Suppressor macrophage treated with lipopolysaccharide for 4 hours (primary cell): ENCODE measurements at regions not wholly inside any gene's neighbourhood (a gene's known extent, or its start where the extent isn't known, plus 50 kb on each side); places are given as distances from the start of the nearest gene placed in this dataset.

Experiments used
- DNase-seq: peaks from one replicate; pipeline ENCODE4 v3.0.0-alpha.2; 2020

DNA sequence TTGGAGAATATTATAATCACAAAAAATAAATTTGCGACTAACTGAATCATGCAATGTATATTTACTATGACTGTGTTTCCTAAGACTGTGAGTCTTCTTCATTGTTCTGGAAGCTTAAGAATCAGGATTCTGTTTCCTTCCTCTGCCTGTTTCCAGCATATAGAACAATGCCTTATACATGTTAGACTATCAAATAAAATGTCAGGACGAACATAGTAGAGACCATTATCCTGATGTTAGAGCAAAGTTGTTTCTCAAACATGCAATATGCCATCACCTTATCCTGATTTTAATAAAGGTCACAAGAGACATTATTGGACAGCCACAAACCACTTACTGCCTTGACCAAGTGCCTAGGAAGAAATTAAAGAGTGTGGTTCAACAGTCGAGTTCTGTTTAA is 457.4 kb upstream of the AGTR1 start:
- DNase-seq = no peak

DNA sequence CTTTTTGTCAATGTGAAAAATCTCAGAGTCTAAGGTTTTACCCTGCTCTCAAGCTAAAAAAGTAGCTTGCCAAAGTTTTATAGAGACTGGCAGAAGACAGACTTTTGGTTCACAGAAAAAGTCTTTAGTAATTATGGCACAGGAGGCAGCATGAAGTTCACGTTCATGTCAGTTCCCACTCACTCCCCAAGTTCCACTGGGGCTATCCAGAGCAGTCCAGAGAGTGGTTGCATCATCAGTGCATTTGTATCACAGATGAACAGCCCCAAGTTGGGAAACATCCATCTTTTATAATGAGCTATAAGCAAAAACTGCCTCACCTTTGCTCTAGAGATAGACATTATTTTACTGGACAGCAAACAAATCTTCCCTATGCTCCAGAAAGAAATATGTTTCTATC is 454.1 kb upstream of the AGTR1 start:
- DNase-seq = no peak

DNA sequence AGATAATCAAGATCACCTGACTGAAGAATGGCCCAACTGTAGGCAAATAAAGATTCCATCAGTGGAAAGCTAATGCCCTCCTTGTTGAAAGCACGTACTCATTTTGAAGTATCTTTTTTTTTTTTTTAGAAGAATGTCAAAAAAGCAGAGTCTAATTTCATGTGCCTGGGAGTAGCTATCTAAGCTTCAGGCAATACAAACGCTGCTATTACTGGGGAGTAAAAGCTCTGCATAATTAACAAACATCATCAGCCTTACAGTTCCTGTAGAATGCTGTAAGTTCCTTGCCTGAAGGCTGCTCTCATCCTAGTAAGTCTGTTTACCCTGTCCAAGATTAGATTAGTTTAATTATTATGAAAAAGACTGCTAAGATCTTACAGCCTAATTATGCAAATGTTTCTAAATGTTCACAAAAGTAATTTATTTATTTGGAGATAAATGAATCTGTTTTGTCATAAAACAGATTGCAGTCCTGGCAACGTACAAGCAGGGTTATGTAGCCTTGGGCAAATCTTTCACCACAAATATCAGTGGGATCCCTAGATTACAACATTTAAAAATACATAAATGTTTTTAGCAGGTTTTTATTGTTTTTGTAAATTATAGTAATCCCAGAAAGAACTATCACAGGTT is 451.3 kb upstream of the AGTR1 start:
- no peak for DNase-seq

DNA sequence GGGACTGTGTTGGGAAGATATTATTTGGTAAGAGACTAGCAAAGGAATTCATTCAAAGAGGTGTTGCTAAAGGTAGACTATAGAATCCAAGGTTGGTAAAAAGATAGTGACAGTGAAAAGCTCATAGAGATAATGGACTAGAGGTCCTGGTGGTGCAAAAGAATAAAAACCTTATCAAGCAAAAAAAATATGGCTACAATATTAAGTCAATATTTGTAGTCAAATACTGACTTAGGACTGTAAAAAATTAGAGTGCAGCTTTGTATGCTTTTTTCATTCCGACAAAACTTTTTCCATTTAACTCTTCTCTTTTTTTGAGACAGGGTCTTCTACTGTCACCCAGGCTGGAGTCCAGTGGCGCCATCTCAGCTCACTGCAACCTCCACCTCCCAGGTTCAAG is 444.0 kb upstream of the AGTR1 start:
- no peak for DNase-seq

DNA sequence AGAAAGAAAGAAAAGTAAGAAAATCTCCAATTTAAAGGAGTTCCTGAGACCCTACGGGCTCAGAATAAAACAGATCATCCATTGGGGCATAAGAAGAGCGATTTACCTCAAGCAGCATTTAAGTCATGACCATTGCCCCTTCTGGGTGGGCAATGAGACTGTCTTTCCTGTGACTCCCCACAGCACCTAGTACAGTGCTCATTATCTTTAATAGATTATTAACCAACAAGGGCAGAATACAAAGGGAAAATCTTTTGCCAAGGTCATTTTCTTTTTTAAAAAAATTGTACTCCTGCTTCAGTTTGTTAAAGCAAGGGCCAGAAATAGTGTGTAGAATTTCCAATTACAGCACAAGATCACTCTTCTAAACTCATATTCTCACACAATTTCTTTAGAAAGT is 443.3 kb upstream of the AGTR1 start:
- no peak for DNase-seq

DNA sequence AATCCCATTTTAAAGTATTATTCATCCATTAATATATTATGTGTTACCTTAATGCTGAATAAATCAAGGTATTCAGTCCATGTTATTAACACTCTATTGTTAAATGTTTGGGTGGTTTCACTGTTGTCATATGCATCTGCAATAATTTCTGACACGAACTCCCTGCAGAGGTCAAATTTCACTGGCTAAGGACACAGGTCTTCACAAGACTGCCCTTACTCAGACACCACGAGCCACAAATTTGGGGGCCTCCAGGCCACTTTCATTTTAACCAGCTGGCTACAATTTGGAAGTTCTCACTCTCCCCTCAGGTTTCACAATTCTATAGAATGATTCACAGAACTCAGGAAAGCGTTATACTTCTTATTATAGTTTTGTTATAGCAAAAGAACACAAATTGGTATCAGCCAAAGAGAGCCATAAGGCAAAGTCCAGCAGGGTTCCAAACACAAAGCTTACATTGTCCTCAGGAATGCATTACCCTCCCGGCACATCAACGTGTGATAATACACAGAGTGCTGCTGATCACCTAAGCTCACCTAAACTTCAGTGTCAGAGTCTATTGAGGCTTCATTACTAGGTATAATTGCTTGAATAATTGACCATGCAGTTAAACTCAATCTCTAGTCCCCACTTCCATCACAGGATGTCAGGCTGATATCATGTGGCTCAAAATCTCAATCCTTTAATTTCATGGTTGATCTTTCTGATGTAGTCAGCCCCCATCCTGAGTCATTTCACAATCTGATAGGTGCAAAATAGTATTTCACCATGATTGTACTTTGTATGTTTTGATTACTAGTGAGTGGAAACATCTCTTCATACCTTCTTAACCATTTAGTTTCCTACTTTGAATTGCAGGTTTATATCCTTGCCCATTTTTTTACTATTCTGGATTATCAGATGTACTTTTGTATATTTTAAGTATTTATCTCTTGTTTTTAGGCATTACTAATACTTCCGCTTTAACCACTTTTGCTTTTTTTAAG is 441.4 kb upstream of the AGTR1 start:
- DNase-seq = no peak

DNA sequence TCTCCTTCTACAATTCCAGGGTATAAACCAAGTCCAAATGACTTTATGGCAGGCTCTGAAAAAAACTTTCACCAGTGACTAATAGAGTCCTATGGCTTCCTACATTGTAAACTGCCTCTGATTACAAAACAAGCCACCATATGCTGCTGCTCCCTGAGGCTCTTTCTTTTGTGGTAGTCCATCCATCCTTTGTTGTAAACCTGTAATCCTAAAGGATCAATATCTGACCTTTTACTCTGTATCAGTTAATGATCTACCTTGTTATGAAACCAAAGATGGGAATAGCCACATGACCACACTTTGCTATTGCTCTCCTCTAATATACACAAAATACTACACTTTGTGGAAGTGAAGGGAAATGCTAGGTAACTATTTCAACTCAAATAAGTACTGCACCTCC is 434.7 kb upstream of the AGTR1 start:
- DNase-seq = no peak

DNA sequence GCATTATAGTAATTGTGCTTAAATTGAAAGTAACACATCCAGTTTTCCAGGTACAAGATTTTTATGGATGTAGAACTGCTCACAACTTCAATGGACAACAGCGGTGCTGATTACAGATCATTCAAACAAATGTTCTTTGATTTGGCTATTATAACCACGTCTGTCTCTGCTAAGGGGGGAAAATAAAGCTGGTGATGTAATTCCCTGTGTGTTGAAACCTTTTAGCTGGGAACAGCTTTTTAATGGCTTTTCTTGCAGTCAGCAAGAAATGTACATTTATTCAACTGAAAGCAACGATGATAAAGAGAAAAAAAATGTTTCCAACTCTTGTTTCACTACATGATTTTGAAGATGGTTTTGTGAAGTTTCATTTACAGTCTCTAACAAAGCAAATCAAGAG is 431.9 kb upstream of the AGTR1 start:
- DNase-seq = no peak

DNA sequence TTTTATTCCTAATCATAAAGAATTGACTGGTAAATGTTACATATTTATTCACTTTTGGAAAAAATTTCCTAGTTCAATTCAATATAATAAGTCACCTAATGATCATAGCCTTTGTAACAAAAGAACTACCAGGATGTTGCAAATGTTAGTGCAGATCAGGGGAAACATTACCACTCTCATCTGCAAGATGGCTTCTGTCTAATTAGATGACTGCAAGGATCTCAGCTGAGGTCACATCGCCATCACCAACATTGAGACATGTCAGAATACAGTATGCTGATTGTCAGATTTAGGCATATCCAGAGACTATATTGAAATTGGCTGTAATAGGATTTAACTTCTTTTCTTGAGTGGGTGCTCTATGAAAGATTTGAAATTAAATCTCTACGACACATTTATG is 431.4 kb upstream of the AGTR1 start:
- DNase-seq = no peak

DNA sequence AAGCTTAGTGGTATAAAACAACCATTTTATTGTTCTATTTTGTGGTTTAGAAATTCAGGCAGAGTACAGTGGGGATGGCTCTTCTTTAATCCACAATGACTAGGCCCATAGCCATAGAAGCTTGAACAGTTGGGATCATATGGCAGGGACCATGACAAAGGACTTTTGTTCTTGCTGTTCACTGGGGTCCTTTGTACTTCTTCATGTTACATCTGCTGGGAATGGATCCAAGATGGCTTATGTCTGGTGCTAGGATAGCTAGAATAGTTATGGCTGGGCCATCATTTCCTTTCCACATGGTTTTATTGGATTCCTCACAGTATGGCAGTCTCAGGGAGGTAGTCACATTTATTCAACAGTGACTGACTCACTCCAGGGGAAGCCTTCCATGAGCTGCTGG is 427.9 kb upstream of the AGTR1 start:
- no peak for DNase-seq

DNA sequence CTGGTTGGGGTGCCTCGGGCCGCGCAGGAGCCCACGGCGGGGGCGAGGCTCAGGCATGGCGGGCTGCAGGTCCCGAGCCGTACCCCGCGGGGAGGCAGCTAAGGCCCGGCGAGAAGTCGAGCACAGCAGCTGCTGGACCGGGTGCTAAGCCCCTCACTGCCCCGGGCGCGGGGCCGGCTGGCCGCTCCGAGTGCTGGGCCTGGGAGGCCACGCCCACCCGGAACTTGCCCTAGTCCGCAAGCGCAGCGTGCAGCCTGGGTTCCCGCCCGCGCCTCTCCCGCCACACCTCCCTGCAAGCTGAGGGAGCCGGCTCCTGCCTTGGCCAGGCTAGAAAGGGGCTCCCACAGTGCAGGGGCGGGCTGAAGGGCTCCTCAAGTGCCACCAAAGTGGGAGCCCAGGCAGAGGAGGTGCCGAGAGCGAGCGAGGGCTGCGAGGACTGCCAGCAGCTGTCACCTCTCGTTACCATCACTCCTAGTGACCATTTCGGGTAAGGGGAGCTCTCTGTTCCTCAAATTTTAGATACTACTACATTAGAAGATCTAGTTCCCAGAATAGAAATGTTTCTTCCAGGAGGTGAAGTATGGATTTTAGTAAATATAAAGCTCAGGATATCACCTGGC is 417.0 kb upstream of the AGTR1 start:
- no peak for DNase-seq

DNA sequence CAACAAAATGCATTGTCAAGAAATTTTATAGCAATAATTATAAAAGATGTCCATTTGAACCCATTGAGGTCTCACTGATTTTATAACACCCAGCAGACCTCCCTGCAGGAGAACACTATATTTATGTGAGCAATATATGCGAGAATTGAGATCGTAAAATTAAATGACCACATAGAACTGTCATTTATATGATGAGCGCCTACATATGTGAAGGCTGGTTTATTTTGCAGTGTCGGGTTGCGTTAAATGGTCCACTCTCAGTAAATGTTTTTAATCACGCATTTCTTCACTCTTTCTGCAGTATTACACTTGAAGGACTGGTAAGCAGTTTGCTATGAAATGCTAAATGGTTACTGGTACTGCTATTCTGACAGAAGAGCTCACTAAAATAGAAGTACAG is 408.5 kb upstream of the AGTR1 start:
- no peak for DNase-seq

DNA sequence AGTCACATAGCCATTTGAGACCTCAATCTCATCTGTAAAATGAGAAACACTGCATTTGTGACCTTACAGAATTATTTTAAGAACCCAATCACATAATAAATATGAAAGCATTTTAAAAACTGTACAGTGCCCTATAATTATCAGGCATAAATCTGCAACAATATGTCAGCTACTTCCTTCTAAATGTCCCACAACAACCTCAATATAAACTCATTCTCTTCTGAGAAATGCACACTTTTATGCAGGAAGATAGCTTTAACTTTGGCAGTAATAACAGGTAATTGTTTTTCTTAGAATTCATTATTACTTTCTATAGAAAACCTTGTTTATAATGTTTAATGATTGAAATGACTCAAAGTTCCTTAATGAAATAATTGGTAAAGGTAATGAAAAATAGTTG is 400.7 kb upstream of the AGTR1 start:
- DNase-seq = no peak

DNA sequence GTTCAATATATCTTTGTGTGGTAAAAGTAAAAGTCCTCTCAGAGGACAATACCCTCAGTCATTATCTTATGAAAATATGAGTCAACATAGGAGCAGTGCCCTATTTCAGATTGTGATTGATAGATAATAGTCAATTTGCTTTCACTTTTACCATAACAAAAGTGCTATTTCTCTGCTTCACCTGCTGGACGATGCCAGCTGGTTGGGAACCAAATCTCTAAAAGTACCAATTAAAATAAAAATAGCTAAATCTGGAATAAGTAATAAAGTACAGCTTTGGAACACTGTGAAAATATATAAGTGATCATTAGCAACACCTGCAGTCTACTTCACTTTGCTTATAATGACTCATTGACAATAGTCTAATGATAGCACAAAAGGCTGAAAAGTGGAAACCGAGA is 390.3 kb upstream of the AGTR1 start:
- no peak for DNase-seq

DNA sequence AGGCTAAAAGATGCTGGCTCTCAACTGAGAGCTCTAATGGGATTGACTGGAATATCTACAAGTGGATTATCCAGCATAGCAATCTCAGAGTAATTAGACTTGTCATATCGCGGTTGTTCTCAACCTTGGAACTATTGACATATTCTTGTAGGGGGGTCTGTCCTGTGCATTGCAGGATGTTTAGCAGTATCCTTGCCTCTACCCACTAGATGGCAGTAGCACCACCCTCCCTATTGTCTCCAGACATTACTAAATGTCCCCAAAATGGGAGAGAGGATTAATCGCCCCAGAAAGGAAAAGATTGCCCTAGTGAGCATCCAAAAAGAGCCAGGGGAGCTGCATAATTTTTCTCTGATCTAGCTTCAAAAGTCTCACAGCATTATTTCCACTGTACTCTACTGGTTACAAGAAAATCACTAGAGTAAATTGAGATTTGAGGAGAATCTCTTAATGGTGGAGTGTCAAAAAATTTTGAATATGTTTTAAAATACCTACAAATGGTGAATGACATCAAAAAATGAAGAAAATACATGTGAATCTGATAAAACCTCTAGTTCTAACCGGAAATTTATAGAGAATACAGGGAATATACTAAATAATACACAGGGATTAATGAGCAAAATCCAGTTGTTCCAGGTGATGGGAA is 388.2 kb upstream of the AGTR1 start:
- peak; percentile 63 for DNase-seq

DNA sequence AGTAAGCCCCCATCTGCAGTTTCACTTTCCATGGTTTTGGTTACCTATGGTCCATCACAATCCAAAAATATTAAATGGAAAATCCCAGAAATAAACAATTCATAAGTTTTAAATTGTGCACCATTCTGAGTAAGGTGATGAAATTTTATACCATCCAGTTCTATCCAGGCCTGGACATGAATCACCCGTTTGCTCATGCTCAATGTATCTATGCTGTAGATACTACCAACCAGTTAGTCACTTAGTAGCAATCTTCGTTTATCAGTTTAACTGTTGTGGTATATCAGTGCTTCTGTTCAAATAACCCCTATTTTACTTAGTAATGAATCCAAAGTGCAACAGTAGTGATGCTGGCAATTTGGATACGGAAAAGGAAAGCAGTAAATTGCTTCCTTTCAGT is 381.9 kb upstream of the AGTR1 start:
- DNase-seq = no peak

DNA sequence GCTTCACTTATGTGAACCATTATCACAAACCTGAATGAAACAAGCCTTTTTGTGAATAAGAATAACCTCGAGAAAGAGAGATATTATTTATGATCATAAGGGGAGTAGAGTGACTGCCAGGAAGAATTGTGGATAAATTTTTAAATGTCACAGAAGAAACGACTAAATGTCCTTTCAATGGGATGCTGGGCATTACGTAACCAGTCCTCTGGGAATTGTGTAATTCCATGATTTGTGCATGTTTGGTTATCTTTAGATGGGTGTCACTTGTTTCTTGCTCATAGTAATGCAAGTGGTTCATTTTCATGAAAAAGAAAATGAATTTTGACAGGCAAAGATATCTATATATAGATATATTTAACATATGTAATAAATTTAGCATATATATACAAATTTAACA is 379.5 kb upstream of the AGTR1 start:
- peak; percentile 20 for DNase-seq

DNA sequence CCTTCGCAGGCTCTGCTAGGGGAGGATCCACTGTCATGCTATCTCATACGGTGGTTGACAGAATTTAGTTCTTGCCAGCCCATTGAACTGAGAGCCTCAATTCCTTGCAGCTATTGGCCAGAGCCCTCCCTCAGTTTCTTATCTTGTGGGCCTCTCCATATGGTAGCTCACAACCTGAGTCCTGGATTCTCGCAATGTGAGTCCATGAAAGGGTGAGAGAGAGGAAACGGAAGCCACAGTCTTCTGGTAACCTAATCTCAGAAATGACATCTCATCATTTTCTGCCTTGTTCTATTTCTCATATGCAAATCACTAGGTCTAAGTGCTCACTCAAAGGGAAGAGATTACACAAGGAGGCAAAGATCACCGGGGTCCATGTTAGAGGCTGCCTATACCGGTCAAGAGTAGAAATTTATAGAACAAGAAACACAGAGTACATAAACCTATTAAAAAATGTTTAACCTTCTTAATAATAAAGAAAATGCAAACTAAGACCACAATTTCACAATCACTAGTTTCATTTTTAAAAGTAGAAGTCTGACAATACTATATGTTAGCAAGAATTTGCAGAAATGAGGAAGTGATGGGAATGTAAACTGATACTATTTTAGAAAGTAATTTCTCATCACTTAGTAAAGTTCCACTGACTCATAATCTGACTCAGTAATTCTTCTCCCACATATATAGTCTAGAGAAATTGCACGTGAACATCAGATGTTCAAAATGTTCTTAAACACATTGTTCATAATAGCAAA is 378.4 kb upstream of the AGTR1 start:
- DNase-seq = peak; percentile 88

DNA sequence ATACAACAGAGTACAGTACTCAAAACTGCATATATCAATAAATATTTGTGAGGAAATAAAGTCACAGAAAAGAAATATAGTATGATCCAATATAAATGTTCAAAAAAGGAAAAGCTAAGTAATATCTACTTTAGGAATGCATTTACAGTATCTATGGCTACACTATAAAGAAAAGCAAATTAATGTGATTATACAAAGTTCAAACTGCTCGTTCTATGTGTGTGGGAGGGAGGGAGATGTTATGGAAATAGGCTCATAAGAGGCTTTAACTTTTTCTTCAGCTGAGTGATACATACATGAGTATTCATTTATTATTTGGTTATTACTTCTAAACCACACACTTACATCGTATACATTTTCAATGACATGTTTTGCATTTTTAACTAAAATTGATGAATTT is 377.7 kb upstream of the AGTR1 start:
- peak; percentile 5 for DNase-seq

DNA sequence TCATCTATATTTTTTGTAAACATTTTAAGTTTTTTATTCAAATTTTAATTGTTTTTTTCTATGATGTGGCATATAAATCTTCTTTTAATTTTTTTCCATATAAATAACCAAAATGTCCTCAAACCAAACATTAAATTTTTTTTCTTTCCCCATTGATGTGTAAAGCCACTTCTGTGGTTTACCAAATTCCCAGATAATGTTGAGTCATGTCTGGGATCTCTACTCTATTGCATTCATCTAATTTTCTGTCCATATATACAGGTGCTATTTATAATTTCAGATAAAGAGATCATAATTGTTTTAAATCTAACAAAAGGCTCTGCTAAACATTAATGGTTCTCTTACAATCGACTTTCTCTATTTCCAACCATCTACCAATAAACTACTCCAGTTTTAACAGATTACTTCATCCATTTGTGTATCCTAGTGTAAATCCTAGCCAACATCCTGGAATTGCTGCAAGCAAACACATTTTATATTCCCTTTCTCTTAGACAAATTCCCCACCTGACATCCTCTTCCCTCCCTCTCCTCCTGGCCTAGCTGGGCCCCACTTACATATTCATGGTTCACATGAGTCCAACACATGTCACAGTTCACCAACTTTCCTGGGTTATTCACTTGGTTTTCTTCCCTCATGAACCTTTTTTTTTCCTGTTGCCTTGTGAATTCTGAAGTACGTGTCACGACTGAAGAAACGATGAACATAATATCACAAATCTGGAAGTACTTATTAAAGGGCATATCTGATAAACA is 368.0 kb upstream of the AGTR1 start:
- no peak for DNase-seq

DNA sequence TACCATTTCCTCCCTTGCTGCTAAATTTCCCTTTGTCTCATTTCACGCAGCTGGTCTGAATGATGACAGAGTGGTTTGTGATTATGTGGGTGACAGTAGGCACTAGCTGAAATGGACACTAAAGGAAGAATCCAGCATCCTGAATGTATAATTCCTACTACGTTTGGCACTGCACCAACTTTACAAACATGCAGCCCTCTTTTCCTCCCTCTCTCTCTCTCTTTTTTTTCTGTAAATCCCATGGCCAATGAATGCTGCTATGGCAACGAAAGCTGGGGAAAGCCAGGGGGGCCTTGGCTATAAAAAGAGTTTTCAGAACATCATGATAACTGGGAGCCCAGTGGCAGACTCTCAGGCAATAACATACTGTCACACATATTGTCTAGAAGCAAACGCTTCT is 367.2 kb upstream of the AGTR1 start:
- no peak for DNase-seq
